NCI-H1417 (cell line): ENCODE measurements at regions not wholly inside any gene's neighbourhood (a gene's known extent, or its start where the extent isn't known, plus 50 kb on each side); places are given as distances from the start of the nearest gene placed in this dataset.

ENCODE experiments used
- DNase-seq, 3 experiments: peaks; one replicate each; lab custom pipeline; 2025; lab: John Stamatoyannopoulos, UW

DNA sequence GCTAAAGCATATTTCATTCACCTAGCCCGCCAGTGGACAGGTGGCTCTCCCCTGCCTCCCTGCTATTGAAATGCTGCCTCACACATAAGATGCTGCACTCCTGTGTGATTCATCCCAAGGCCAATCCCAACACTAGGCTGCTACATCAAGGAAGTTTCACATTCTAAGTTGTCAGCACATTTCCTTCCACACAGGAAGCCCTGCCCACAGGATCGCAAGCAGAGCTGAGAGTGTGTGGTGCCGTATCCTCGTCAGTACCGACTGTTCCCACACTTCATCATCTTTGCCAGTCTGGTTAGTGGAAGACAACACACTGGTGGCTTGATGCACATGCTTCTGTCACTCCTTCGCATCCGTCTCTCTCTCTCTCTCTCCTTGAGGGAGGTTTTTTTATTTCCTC lies 194.3 kb upstream of the PPP2R2D start:
- DNase-seq: no peak

DNA sequence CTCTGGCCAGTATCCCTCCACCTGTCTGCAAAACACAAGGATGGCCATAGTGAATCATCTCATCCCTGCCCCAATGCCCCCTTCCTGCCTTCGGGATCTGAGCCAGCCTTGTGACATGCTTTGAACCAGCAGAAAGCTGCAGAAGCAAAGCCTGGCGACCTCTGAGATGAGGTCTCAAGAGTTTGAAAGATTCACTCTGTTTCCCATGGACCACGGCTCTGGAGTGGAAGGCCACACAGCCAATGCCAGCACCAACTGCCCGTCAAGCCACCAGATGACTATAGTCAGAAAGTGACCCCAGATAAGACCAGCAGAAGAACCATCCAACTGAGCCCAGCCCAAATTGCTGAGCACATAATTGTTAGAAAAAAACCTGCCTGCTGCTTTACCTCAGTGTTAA lies 193.9 kb upstream of the PPP2R2D start:
- no peak for DNase-seq

DNA sequence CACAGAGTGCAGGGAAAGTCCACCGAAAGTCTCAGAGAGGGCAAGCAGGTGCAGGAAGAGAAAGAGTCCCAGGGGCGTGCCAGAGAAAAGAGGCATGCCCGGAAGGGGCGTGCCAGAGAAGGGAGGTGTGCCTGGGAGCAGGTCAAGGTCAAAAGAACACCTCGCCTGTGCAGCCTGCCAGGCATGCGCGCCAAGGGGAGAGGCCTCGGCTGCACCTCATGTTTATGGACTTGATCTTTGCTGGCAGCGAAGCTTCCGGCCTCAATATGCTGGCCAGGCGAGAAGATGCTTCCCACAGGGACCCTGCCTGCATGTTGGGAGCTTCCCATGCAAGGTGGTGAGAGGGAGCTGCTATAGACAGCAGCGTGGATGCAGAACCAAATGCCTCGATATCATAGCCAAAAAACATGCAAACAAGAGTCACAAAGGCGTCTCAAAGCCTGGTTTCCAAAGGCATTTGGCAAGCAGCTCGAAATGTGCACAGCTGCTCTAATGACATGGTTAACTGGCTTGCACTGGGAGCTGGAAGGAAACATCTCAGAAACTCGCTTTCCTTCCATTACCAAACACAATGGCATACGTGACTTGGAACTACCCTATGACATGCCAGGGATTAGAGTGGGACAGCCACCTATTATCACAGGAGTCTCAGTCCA lies 192.5 kb upstream of the PPP2R2D start:
- no peak for DNase-seq

DNA sequence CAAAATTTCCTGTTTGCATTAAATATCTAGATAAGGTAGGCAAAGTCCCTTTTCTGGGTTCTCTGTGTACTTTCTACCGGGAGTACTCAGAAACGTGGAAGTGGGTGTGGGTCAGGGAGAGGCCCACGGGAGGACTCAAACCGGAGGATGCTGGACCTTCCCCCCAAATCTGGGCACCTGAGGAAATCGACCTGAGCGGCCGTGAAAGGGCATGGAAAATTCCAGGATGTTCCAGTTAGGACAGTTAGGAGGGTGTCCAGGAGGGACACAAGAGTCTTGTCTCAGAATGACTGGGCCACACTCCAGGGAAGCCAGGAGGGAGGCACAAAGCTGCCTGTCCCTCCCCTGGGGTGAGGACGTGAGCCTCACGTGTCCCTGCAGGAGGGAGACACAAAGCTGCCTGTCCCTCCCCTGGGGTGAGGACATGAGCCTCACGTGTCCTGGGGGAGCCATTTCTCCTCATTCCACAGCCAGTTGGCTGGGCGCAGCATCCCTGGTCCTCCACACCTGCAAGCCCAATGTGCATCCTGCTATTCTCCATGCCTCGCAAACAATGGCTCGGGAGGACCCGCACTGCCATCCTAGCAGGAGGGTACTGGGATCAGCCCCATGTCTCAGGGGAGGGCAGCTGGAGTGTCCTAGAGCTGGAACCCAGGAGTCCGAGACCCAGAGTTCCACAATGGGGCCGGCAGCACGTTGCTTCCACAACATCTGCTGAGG lies 190.5 kb upstream of the PPP2R2D start:
- DNase-seq: no peak

DNA sequence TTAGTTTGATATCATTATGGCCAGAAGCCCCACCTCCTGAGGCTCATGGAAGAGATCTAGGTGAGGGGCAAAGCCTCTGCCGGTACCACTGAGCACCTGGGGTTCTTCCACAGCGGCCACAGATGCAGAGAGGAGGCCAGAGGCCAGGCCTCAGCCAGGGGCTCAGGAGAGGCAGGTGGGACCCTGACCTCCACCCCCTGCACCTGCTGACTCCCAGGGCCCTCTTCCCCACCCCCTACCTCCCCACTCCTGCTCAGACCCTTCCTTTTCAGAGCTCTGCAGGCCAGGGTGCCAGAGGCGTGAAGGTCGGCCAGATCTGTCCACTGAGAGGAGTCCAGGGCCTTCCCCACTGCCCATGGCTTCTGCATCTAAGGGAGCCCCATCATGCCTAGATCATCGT lies 178.7 kb upstream of the PPP2R2D start:
- DNase-seq: no peak

DNA sequence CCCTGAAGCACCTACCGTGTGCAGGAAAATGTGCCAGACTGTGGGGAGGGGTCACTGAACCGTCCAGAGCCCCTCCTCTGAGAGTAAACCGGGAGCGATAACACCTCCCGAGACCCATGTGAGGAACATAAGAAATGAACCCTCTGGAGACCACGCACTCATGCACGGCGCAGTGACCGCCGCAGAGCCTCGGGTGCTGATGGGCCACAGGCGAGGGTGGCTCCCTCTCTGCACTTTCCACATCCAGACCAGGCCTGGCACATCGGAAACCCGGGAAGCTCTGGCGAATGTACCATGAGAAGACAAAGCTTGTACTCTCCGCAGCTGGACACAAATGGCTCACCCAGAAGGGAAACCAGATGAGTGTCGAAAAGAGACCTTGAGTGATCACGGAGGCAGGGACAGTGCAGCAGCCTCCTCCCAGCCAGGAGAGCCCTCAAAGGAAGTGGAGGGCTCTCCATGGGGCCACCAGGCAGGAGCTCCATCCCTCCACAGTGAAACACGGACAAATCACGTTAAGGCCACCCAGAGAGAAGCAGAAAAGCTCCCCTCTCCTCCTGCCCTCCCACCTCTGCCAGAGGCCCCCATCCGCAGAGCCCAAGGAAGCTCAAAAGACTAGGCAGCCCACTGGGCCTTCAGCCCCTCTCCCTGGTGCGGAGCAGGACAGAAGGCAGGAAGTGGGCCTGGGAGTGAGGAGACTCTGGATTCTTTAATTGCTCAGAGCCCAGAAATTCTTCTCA lies 178.1 kb upstream of the PPP2R2D start:
- no peak for DNase-seq

DNA sequence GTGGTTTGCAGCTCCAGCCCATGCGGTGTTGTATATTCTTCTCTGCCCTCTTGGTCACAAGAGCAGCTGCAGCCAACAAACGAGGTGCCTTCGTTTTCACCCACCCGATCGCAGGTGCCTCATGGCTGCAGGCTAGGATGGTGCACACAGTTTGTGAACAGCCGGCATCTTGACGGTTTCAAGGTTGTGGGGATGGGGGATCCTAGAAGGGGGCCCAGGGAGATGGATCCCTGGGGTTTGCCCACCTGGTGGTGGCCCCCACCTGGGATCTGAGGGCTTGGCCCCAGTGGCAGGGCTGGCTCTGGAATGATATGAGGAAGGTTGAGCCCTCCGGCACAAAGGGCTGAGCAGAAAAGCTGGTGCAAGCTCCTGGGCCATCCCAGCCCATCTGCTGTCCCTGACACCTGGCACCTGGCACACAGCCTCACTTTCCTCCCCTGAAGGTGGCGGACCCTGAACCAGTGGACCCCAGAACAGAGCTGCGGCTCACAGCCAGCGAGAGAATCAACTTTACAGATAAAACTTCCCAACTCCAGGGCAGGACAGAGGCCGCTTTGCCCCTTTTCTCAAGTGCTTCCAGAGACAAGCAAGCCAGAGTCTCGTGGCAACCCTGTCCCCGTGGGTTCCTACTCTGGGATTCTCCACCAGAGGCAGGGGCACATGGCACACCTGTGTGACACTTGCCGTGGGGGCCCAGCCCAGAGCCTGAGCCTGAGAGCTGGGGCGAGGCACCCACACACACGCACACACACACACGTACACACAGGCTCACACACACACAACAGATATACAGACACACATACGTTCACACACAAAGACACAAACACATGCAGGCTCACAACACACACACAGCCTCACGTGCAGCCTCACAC lies 177.3 kb upstream of the PPP2R2D start:
- no peak for DNase-seq

DNA sequence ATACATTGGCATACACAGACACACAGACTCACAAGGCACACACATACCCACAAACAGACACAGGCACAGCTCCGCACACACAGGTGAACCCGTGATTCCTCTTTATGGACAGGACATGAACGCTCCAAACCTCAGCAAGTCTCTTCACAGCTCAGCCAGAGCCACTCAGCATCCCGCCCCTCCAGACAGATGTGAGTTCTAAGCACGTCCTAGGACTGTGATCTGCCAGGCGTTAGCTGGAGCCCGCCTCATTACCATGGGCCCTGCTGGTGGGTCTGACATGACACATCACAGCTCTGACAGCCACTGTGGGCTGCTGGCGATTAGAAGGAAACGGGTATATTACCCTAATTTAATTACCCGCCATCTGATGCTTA lies 176.7 kb upstream of the PPP2R2D start:
- DNase-seq: no peak

DNA sequence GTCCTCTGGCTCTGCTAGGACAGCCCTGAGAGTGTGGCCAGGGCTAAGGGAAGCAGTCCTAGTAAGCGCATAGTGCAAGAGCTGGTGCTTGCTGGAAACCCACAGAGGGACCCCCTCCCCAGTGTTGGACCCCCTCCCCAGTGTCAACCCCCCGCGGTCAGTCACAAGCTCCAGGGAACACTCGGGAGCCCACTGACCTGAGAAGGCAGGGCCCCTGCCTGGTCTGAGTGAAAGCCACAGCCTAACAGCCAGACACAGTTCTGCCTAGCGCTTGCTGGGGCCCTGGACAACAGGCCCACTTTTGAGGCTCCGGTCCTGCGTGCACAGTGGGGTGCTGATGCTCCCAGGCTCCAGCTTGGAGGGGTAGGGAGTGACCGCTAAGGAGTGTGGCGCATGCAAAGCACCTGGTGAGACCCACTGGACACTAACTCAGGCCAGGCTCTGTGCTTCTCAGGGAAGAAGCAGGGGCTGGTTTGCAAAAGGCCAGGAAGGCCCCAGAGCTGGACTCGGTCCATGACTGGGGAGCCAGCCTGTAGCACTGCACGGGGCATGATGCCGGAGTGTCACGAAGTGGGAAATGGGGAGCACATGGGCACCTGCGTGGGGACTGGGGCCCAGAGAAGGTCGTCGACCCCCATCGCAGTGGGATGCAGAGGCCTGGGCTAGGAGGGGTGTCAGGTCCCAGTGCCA lies 175.8 kb upstream of the PPP2R2D start:
- DNase-seq: no peak

DNA sequence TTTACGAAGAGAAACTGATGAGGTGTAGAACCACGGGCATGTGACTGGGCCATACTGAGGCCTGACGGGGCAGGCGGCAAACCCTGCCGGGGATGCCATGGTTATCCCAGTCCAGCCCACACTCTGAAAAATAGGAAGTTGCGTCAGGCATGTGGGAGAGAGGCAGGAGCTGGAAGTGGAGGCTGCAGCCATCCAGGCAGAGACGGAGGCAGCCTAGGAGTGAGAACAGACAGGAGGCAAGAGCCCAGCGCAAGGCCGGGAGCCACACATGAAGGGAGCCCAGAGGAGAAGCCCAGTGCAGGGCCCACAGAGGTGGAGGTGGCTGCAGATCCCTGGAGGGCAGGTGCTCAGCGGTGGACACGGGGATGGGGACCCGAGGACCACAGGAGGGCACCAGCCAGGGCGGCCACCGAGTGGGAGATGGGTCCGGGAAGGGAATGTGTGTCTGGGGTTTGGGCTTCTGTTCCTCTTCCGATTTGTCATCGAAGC lies 175.2 kb upstream of the PPP2R2D start:
- DNase-seq: no peak

DNA sequence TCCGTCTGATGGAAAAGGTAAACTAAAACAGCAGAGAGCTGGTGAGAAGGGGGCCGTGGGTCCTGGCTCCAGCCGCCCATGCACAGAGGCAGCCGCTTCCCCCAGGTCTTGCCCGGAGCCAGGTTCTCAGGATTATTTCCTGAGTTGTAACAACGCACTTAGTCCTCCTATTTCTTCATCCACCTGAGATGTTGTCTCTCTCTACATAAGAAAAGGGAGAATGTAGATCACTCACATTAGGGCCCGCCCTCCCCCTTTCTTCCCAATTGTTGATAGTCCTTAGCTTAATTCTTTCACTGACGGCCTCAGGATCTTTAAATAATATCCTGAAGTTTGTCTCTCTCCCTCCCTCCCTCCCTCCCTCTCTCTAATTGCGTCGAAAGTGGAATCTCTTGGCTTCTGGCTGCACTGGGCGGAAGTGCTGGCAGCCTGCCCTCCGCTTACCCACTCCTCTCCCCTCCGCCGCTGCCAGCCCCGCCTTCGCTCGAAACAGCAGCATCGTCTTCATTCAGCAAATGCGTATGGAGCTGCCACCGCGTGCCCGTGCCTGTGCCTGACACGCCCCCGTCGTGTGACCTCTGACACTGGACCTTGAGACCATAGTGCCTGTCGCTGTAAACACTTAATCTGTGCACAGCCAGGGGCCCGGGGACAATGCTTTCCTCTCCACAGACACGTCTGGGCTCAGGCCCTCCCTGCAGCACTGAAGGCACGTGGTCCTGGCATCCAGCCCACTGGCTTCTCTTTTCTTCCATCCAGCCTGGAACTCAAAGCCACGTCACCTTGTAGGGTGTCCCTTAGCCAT lies 174.5 kb upstream of the PPP2R2D start:
- peak; percentile 12 to 27 (median 23) for DNase-seq

DNA sequence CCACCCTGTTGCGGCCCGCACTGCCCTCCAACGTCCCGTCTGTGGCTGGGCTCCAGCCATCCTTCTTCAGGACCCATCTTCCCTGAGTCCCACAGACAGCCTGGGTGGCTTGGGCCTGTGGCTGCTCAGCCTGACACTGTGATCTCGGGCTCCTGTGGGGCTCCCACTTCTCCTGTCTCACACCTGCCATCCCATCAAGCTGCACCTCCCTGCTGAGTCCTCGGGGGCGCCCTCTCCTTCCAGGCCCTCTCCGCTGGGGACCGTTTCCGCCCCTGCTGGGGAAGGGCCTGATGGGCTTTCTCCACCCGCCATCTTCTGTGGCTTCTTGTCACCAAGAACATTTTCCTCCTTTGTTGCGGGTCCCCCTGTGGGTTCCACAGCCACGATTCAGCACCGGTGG lies 173.8 kb upstream of the PPP2R2D start:
- DNase-seq: no peak

DNA sequence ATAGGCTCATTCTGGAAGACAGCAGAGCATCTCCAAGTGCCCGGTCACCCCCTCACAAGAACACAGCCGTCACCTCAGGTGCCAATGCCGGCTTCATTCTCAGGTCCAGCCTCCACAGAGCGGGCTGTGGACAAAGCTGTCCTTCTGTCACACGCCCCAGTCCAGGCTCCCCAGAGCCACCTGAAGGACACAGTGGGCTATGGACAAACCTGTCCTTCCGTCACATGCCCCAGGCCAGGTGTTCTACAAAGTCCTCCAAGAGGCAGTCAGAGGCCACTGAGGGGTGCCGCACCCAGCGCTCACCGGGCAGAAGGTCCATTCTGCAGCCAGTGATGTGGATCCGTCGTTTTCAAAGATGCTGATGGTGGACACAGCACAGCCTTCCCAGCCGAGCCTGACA lies 173.2 kb upstream of the PPP2R2D start:
- DNase-seq: no peak

DNA sequence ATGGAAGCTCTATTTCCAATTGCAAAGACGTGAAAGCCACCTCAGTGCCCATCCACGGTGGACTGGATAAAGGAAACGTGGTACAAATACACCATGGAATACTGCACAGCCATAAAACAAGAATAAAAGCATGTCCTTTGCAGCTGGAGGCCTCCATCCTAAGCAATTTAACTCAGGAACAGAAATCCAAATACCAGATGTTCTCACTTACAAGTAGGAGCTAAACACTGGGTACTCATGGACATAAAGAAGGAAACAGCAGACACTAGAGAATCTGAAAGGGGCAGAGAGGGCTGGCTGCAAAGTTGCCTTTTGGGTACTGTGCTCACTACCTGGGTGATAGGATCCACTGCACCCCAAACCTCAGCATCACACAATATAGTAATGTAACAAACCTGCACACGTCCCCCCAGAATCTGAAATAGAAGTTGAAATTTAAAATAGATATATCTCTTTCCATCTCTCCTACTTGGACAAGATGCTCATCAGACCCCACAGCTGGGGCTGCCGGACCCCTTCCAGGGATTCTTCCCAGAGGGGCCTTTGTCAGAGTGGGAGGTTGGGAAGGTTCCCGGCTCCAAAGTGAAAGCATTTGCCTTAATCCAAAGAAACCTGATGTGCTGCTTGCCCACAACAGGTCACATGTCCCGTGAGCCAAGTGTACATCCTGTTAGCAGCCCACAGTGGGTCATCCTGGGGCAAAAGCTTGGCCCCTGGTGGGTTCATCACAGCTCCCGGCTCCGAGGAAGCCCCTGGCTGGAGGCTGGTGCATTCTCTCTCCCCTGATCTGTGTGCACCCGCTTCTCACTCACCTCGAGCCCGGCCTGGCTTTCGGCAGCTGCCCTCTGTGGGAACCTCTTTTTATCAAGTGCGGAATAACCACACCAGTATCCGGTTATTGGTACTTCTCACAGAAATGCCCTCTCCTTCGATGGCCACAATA lies 172.3 kb upstream of the PPP2R2D start:
- no peak for DNase-seq

DNA sequence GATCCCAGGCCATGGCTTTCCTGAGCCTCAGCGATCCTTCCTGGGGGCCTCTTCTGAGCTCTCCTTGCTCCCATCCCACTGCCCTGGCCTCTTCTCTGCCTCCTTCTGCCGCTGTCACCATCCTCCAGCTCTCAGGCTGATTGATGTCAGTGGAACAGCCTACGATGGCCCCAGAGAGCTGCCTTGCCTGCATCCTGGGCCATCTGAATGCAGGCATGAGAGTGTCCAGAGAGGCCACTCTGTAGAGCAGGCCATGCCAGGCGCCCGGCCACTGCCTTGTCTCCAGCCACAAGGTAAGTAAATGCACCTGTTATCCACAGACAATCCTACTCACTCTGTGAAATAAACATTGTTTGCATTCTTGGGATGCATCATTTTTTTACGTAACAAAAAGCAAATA lies 171.4 kb upstream of the PPP2R2D start:
- no peak for DNase-seq

DNA sequence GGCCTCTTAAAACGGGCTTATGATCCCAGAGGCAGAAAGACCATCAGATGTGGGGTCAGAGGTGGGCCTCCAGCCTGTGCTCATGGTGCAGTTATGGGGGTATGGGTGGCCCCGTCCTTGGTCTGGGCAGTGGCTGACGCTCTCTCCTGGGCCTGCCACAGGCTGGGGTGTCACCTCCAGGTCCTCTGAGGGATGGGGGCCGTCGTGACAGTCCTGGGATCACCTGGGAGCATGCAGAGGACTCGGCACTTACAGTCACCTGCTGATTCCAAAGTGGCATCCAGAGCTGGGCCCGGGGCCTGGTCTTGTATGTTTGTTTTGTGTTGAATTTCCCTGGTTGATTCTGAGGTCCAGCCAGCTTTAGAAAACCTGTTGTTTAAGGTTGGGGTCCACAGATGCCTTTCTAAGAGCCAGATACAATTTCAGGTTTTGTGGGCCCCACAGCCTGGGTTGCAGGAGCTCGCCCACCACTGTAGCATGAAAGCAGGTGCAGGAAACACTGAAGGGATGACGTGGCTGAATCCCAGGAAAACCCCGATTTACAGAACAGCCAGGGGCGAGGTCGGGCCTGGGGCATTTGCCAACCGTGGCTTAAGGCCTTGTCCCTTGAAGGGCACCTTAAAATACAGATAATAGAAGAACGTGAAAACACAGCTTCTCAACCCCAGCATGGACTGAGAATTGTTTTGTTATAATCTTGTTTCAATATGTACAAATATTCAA lies 170.7 kb upstream of the PPP2R2D start:
- no peak for DNase-seq

DNA sequence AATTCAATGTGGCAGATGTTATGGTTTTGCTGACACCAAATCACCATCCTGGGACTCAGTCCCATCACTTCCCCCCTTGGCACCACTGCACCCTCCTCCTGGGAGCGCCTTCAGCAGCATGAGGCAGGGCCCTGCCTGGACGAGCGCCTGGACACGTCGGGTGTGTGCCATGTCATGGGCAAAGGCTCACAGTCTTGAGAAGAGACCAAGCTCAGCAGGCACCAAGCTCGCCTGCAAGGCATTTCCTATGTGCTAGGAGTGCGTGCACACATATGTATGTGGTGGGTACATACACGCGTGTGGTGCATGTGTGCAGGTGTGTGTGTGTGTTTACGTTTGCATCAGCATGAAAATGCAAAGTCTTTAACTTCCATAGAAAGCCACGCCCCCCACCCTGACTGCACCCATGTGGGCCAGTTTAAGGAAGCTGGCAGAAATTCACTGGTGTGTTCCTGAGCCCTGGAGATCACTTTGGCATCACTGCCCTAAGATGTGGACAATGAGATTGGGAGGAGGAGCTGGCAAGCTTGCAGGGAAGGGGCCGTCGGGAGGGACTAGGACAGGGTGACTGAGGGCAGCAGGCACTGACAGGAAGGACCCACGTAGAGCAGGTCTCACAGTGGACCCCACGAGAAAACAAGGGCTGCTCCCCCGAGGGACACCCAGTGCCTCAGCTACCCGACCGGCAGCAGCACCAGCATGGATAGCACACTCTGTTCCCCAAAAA lies 169.9 kb upstream of the PPP2R2D start:
- no peak for DNase-seq
